ENCODE measurements at regions not wholly inside any gene's neighbourhood (a gene's known extent, or its start where the extent isn't known, plus 50 kb on each side); places are given as distances from the start of the nearest gene placed in this dataset.

- Mint-ChIP-seq H3K27me3 (ENCODE audit: insufficient read depth, unreplicated experiment) (peaks cover 18% of the 10 kb centered on the region), H3K4me1 (ENCODE audit: insufficient read depth, unreplicated experiment) (no peaks in the 10 kb centered on the region), H3K4me3 (ENCODE audit: unreplicated experiment) (no peak overlapping the region), H3K36me3 (ENCODE audit: insufficient read depth, unreplicated experiment) (no peaks in the 10 kb centered on the region), H3K9me3 (ENCODE audit: unreplicated experiment) (no peaks in the 10 kb centered on the region), H3K27ac (ENCODE audit: low read depth, unreplicated experiment) (no peak overlapping the region)
- no TSS peak for BruUV-seq (replicated peaks)
- CTCF ChIA-PET, result no interaction called here
- POLR2A ChIA-PET, result no interaction called here
- no peak for TF ChIP-seq CTCF (IDR thresholded peaks at IDR 0.05; ENCODE audit: unreplicated experiment)
- DNase-seq (ENCODE audit: unreplicated experiment), result no peak
- intact Hi-C loops (cut with micrococcal nuclease), result no loop called here
These were observed 209.1 kb upstream of the DAAM1 start for GRCh38 chr14:58979325-58979724.

DNA sequence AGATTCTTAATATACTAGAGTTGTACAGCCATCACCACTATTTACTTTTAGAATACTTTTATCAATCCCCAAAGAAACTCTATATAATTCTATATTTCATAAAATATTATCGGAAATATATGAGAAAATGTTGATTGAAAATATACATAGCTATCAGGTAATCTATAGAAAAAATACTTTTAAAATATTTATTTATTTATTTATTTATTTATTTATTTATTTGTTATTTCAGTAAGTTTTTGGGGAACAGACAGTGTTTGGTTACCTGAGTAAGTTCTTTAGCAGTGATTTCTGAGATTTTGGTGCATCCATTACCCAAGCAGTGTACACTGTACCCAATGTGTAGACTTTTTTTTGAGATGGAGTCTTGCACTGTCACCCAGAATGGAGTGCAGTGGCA lies 206.6 kb upstream of the DAAM1 start:
- H3K27ac Mint-ChIP-seq (ENCODE audit: low read depth, unreplicated experiment), result no peak overlapping the region
- no peaks in the 10 kb centered on the region for H3K4me1 Mint-ChIP-seq (ENCODE audit: insufficient read depth, unreplicated experiment)
- no peak overlapping the region for H3K4me3 Mint-ChIP-seq (ENCODE audit: unreplicated experiment)
- no peaks in the 10 kb centered on the region for H3K9me3 Mint-ChIP-seq (ENCODE audit: unreplicated experiment)
- CTCF ChIA-PET, result no interaction called here
- POLR2A ChIA-PET, result interaction anchor here (0.6 to 0.7 kb wide), 2 partner anchors 21 to 412 kb away, joined by 3 read pairs; no protein-coding TSS in a partner anchor
- BruUV-seq (replicated peaks), result no TSS peak
- DNase-seq (ENCODE audit: unreplicated experiment), result no peak
- H3K36me3 Mint-ChIP-seq (ENCODE audit: insufficient read depth, unreplicated experiment), result no peaks in the 10 kb centered on the region
- no peak for TF ChIP-seq CTCF (IDR thresholded peaks at IDR 0.05; ENCODE audit: unreplicated experiment)
- H3K27me3 Mint-ChIP-seq (ENCODE audit: insufficient read depth, unreplicated experiment), result peaks cover 35% of the 10 kb centered on the region
- intact Hi-C loops (cut with micrococcal nuclease), result no loop called here

DNA sequence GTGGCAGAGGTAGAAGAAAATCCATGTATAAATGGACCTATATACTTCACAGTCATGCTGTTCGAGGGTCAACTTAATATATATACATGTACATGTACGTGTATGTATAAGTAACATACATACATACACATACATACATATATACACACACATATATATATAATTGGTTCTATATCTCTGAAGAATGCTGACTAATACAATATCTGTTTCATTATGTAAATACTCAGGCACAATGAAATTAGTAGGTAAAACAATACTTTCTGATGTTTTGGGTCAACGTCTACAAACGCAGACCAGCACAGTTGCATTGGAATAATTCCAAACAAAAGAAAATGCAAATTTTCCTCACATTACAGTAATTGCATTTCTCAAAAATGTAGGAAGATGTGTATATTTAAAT lies 202.7 kb upstream of the DAAM1 start:
- DNase-seq (ENCODE audit: unreplicated experiment), result no peak
- H3K27me3 Mint-ChIP-seq (ENCODE audit: insufficient read depth, unreplicated experiment), result peaks cover 72% of the 10 kb centered on the region
- no peaks in the 10 kb centered on the region for H3K4me1 Mint-ChIP-seq (ENCODE audit: insufficient read depth, unreplicated experiment)
- H3K9me3 Mint-ChIP-seq (ENCODE audit: unreplicated experiment), result peaks cover 7% of the 10 kb centered on the region
- no peak for TF ChIP-seq CTCF (IDR thresholded peaks at IDR 0.05; ENCODE audit: unreplicated experiment)
- ChIA-PET CTCF (interaction anchor here (0.9 kb wide), 1 partner anchor 19 kb away, joined by 3 read pairs; no protein-coding TSS in a partner anchor), POLR2A (no interaction called here)
- H3K4me3 Mint-ChIP-seq (ENCODE audit: unreplicated experiment), result no peak overlapping the region
- BruUV-seq (replicated peaks), result no TSS peak
- H3K36me3 Mint-ChIP-seq (ENCODE audit: insufficient read depth, unreplicated experiment), result no peaks in the 10 kb centered on the region
- intact Hi-C loops (cut with micrococcal nuclease), result no loop called here
- H3K27ac Mint-ChIP-seq (ENCODE audit: low read depth, unreplicated experiment), result no peak overlapping the region

GRCh38 chr14:58987591-58987990 lies 200.9 kb upstream of the DAAM1 start:
- CTCF ChIA-PET, result no interaction called here
- Mint-ChIP-seq H3K4me3 (ENCODE audit: unreplicated experiment) (no peak overlapping the region), H3K36me3 (ENCODE audit: insufficient read depth, unreplicated experiment) (no peaks in the 10 kb centered on the region), H3K4me1 (ENCODE audit: insufficient read depth, unreplicated experiment) (no peaks in the 10 kb centered on the region), H3K9me3 (ENCODE audit: unreplicated experiment) (peaks cover 7% of the 10 kb centered on the region), H3K27ac (ENCODE audit: low read depth, unreplicated experiment) (no peak overlapping the region), H3K27me3 (ENCODE audit: insufficient read depth, unreplicated experiment) (peaks cover 78% of the 10 kb centered on the region)
- intact Hi-C loops (cut with micrococcal nuclease), result no loop called here
- no TSS peak for BruUV-seq (replicated peaks)
- TF ChIP-seq CTCF (IDR thresholded peaks at IDR 0.05; ENCODE audit: unreplicated experiment), result no peak
- POLR2A ChIA-PET, result no interaction called here
- DNase-seq (ENCODE audit: unreplicated experiment), result no peak

All from MCF 10A (cell line).